Spleen (tissue), 7 donors: ENCODE measurements at regions not wholly inside any gene's neighbourhood (a gene's known extent, or its start where the extent isn't known, plus 50 kb on each side); places are given as distances from the start of the nearest gene placed in this dataset.

ENCODE experiments used
- CTCF ChIP-seq, 11 experiments: fragments of 200-600 bp in 7 of 11; fragments of 450-650 bp in 4 of 11; sonication (generic) in 4 of 11; IDR thresholded peaks in 8 of 11; conservative IDR thresholded peaks in 3 of 11; 1 replicate in 7 of 11; 2 replicates in 4 of 11; pipeline versions ENCODE4 v1.4.0 to v1.8.0; 2016 to 2021; ENCODE audit warnings: antibody characterized with exemption in 11 of 11, inconsistent platforms in 4 of 11, mild to moderate bottlenecking in 1 of 11
- POLR2A ChIP-seq, 3 donors: fragments of 450-650 bp; IDR thresholded peaks; one replicate each; pipeline ENCODE4 v1.5.1; 2017; ENCODE audit warnings: antibody characterized with exemption in 3 of 3, mild to moderate bottlenecking in 1 of 3
- POLR2AphosphoS5 ChIP-seq, 3 donors: sonication (generic); formaldehyde crosslinking; IDR thresholded peaks; one replicate each; pipeline ENCODE4 v1.5.1; 2017; ENCODE audit warnings: antibody characterized with exemption in 3 of 3
- donor health status: DM: no; HTN: no; CAD: no; lungs with moderate emphysema.
- donor health status: DM: no; HTN: no; CAD: no.
- donor health status: DM: no; HTN: no; CAD: no.

GRCh38 chr18:4847056-4847455 lies 350.0 kb downstream of the AKAIN1 start:
- TF ChIP-seq CTCF (IDR thresholded peaks at IDR 0.05 in 8 of 11, conservative IDR thresholded peaks at IDR 0.05 in 3 of 11) (no peak), POLR2A (IDR thresholded peaks at IDR 0.05) (no peak), POLR2AphosphoS5 (IDR thresholded peaks at IDR 0.05) (no peak)
